Adipocyte (in vitro differentiated cells): ENCODE measurements at regions not wholly inside any gene's neighbourhood (a gene's known extent, or its start where the extent isn't known, plus 50 kb on each side); places are given as distances from the start of the nearest gene placed in this dataset.

ENCODE experiments used
- DNase-seq: peaks from one replicate; pipeline ENCODE4 v3.0.0-alpha.2; 2015; ENCODE audit warnings: low read depth
- H3K27me3 ChIP-seq: replicated peaks from 2 replicates; pipeline ENCODE4 v1.7.0; 2013; ENCODE audit warnings: mild to moderate bottlenecking, low read length, moderate library complexity; ENCODE audit not compliant: control insufficient read depth, insufficient read depth
- H3K36me3 ChIP-seq: 2 replicates; pipeline ENCODE4 v1.7.0; 2013; ENCODE audit warnings: low read length, mild to moderate bottlenecking, moderate library complexity; ENCODE audit not compliant: control insufficient read depth, insufficient read depth, severe bottlenecking
- H3K4me1 ChIP-seq: 2 replicates; pipeline ENCODE4 v1.7.0; 2013; ENCODE audit warnings: mild to moderate bottlenecking, low read length, moderate library complexity; ENCODE audit not compliant: control insufficient read depth, insufficient read depth
- H3K4me3 ChIP-seq: 2 replicates; pipeline ENCODE4 v1.7.0; 2013; ENCODE audit warnings: mild to moderate bottlenecking, low read length, moderate library complexity
- H3K9ac ChIP-seq: 2 replicates; pipeline ENCODE4 v1.7.0; 2013; ENCODE audit warnings: mild to moderate bottlenecking, low read length, moderate library complexity
- H3K9me3 ChIP-seq: 2 replicates; pipeline ENCODE4 v1.7.0; 2013; ENCODE audit warnings: mild to moderate bottlenecking, low read length, moderate library complexity; ENCODE audit not compliant: control insufficient read depth

DNA sequence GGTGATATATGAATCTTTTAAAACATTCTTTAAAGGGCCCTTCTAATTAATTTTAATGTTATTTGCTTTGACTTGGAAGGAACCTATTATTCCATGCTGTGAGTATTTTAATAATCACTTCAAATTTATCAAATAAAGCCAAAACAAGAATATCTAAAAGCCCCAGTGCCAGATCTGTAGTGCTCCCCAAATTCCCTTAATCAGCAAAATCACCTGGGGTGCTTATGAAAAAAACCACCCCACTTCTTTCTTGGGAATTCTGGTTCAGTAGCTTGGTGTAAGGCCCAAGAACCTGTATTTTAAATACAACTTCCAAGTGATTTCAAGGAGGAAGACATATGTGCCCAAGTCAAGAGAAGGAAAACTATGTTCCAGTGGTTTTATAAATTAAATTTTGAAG, 202.4 kb upstream of the OSR1 start:
- H3K4me3 ChIP-seq = no peak overlapping the region
- no peak overlapping the region for H3K9ac ChIP-seq

GRCh38 chr2:19559596-19560240, 201.3 kb upstream of the OSR1 start:
- no peak overlapping the region for H3K9ac ChIP-seq
- no peaks in the 10 kb centered on the region for H3K36me3 ChIP-seq
- H3K4me1 ChIP-seq = no peaks in the 10 kb centered on the region
- H3K4me3 ChIP-seq = no peak overlapping the region
- no peaks in the 10 kb centered on the region for H3K9me3 ChIP-seq
- DNase-seq = no peak
- H3K27me3 ChIP-seq = no peaks in the 10 kb centered on the region

More for the DNA sequence above, 202.4 kb upstream of the OSR1 start:
- DNase-seq = no peak
- no peaks in the 10 kb centered on the region for H3K4me1 ChIP-seq
- no peaks in the 10 kb centered on the region for H3K36me3 ChIP-seq
- no peaks in the 10 kb centered on the region for H3K9me3 ChIP-seq
- H3K27me3 ChIP-seq = no peaks in the 10 kb centered on the region

DNA sequence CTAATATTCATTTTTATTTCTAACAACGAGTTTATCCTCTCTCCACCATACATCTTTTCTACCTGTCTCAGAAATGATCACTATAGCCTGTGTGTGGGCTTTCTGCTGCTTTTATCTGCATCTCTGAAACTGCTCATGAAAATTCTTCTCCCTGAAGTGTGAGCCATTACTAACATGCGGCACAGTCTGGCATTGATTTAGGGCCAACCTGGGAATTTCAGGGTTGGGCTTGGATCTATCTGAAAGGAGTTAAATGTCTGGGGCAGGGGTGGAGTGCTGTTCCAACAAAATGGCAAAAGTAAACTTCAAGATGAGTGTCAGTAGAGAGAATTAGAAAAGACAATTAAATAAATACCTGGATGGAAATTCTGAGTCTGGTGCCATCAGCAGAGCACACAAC, 198.2 kb upstream of the OSR1 start:
- no peak for DNase-seq
- no peaks in the 10 kb centered on the region for H3K9me3 ChIP-seq
- H3K9ac ChIP-seq = no peak overlapping the region
- no peak overlapping the region for H3K4me3 ChIP-seq
- no peaks in the 10 kb centered on the region for H3K36me3 ChIP-seq
- H3K4me1 ChIP-seq = no peaks in the 10 kb centered on the region
- H3K27me3 ChIP-seq = no peaks in the 10 kb centered on the region

- H3K36me3 ChIP-seq = no peaks in the 10 kb centered on the region
- H3K9me3 ChIP-seq = no peaks in the 10 kb centered on the region
- H3K27me3 ChIP-seq = no peaks in the 10 kb centered on the region
- no peak for DNase-seq
- no peak overlapping the region for H3K4me3 ChIP-seq
- no peak overlapping the region for H3K9ac ChIP-seq
- H3K4me1 ChIP-seq = no peaks in the 10 kb centered on the region
Observed at GRCh38 chr2:19554520-19554919, 196.1 kb upstream of the OSR1 start.

- Histone ChIP-seq H3K27me3 (no peaks in the 10 kb centered on the region), H3K4me3 (no peak overlapping the region), H3K4me1 (no peaks in the 10 kb centered on the region), H3K9me3 (no peaks in the 10 kb centered on the region), H3K9ac (no peak overlapping the region), H3K36me3 (no peaks in the 10 kb centered on the region)
- DNase-seq = no peak
Observed at GRCh38 chr2:19552270-19552669, 193.8 kb upstream of the OSR1 start.

- Histone ChIP-seq H3K27me3 (no peaks in the 10 kb centered on the region), H3K4me1 (no peaks in the 10 kb centered on the region), H3K9me3 (no peaks in the 10 kb centered on the region), H3K36me3 (no peaks in the 10 kb centered on the region), H3K9ac (no peak overlapping the region), H3K4me3 (no peak overlapping the region)
- no peak for DNase-seq
Observed at GRCh38 chr2:19550750-19551149, 192.3 kb upstream of the OSR1 start.

GRCh38 chr2:19549821-19550220, 191.4 kb upstream of the OSR1 start:
- Histone ChIP-seq H3K4me3 (no peak overlapping the region), H3K9ac (no peak overlapping the region), H3K36me3 (no peaks in the 10 kb centered on the region), H3K9me3 (no peaks in the 10 kb centered on the region), H3K4me1 (no peaks in the 10 kb centered on the region), H3K27me3 (no peaks in the 10 kb centered on the region)
- no peak for DNase-seq

- Histone ChIP-seq H3K9ac (no peak overlapping the region), H3K36me3 (no peaks in the 10 kb centered on the region), H3K9me3 (no peaks in the 10 kb centered on the region), H3K4me3 (no peak overlapping the region), H3K4me1 (peaks cover 9% of the 10 kb centered on the region), H3K27me3 (no peaks in the 10 kb centered on the region)
- DNase-seq = no peak
Observed at GRCh38 chr2:19548116-19548515, 189.7 kb upstream of the OSR1 start.

DNA sequence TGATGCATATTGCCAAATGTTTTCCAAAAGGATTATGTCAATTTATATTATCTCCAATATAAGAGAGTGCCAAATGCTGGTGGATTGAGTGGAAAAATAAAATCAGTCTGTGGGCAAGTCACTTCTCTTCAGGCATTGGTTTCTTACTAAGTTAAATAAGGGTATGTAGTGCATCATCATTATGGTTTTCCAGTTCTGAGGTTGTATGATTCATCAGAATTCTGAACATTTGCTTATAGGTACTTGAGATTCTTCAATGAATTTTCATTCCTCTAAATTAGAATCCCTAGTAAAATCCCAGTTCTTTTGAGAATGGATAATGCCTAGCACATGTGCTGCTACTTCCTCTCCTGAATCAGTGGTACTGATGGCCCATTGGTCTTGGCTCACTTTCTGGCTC, 188.9 kb upstream of the OSR1 start:
- Histone ChIP-seq H3K4me3 (no peak overlapping the region), H3K9me3 (no peaks in the 10 kb centered on the region), H3K4me1 (peaks cover 17% of the 10 kb centered on the region), H3K36me3 (no peaks in the 10 kb centered on the region), H3K27me3 (no peaks in the 10 kb centered on the region), H3K9ac (no peak overlapping the region)
- no peak for DNase-seq

DNA sequence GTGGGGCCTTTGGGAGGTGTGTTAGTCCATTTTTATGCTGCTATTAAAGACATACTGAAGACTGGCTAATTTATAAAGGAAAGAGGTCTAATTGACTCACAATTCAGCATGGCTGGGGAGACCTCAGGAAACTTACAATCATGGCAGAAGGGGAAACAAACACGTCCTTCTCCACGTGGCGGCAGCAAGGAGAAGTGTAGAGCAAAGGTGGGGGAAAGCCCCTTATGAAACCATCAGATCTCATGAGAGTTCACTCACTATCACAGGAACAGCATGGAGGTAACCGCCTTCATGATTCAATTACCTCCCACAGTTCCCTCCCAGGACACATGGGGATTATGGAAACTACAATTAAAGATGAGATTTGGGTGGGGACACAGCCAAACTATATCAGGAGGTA, 187.1 kb upstream of the OSR1 start:
- no peaks in the 10 kb centered on the region for H3K9me3 ChIP-seq
- no peaks in the 10 kb centered on the region for H3K36me3 ChIP-seq
- H3K9ac ChIP-seq = no peak overlapping the region
- DNase-seq = no peak
- peaks cover 28% of the 10 kb centered on the region for H3K4me1 ChIP-seq
- no peak overlapping the region for H3K4me3 ChIP-seq
- no peaks in the 10 kb centered on the region for H3K27me3 ChIP-seq

DNA sequence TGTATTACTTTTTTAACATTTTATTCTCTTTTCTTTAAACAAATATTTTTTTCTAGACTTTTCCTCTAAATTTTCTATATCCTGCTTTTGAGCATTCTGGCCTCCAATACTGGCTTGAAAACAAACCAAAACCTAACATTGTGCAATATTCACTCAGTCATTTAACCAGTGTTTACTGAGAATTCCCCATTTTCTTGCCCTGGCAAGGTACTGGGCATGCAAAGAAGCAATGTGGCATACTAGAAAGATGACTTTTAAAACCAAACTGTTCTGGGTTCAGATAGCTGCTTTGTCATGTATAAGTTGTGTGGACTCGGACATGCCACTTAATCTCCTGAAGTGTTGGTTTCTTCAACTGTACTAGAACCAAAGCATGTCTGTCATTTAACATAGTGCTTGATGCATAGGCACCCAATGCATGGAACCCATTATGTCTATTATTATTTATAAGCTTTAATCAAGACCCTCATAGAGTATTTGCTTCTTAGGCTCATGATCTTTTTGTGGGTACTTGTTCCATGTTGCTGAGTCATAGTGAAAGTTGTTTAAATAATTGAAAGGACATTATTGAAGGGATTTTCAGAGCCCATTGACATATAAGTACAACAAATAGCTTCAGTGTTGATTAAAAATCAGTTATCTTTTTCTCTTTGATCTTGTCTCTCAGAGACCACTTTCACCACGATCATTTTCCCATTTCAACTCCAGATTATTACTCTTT, 185.4 kb upstream of the OSR1 start:
- H3K4me1 ChIP-seq = peaks cover 38% of the 10 kb centered on the region
- H3K9ac ChIP-seq = no peak overlapping the region
- H3K4me3 ChIP-seq = no peak overlapping the region
- peak; percentile 57 for DNase-seq
- no peaks in the 10 kb centered on the region for H3K27me3 ChIP-seq
- H3K36me3 ChIP-seq = no peaks in the 10 kb centered on the region
- H3K9me3 ChIP-seq = no peaks in the 10 kb centered on the region
